HG03280 (cell line): ENCODE measurements at regions not wholly inside any gene's neighbourhood (a gene's known extent, or its start where the extent isn't known, plus 50 kb on each side); places are given as distances from the start of the nearest gene placed in this dataset.
A peak's percentile ranks its signal among the peaks of the same experiment; 100 is the strongest.

Source experiments
- ATAC-seq: cut with Tn5 transposase; IDR thresholded peaks from one replicate; pipeline ENCODE4 v1.9.1; 2021; ENCODE audit warnings: mild to moderate bottlenecking, moderate library complexity; ENCODE audit not compliant: unreplicated experiment

- no peak for ATAC-seq
Measured at GRCh38 chr20:6831461-6831860, 64.0 kb downstream of the BMP2 start.

GRCh38 chr20:6832811-6833210 lies 65.3 kb downstream of the BMP2 start:
- ATAC-seq = no peak

GRCh38 chr20:6835609-6836008 lies 68.1 kb downstream of the BMP2 start:
- ATAC-seq = no peak

- no peak for ATAC-seq
Measured at GRCh38 chr20:6836821-6837374, 69.4 kb downstream of the BMP2 start.

GRCh38 chr20:6837730-6838129 lies 70.2 kb downstream of the BMP2 start:
- ATAC-seq = no peak

GRCh38 chr20:6838181-6838826 lies 70.8 kb downstream of the BMP2 start:
- peak; percentile 60 for ATAC-seq

- ATAC-seq = no peak
Measured at GRCh38 chr20:6841128-6841527, 73.6 kb downstream of the BMP2 start.

GRCh38 chr20:6845141-6845540 lies 77.7 kb downstream of the BMP2 start:
- ATAC-seq = no peak

- no peak for ATAC-seq
Measured at GRCh38 chr20:6848041-6848440, 80.6 kb downstream of the BMP2 start.

- no peak for ATAC-seq
Measured at GRCh38 chr20:6848992-6849391, 81.5 kb downstream of the BMP2 start.

GRCh38 chr20:6851136-6851535 lies 83.7 kb downstream of the BMP2 start:
- no peak for ATAC-seq

- no peak for ATAC-seq
Measured at GRCh38 chr20:6852478-6852877, 85.0 kb downstream of the BMP2 start.

- no peak for ATAC-seq
Measured at GRCh38 chr20:6855104-6855503, 87.6 kb downstream of the BMP2 start.

- no peak for ATAC-seq
Measured at GRCh38 chr20:6855796-6856195, 88.3 kb downstream of the BMP2 start.

- no peak for ATAC-seq
Measured at GRCh38 chr20:6857927-6858326, 90.4 kb downstream of the BMP2 start.

GRCh38 chr20:6863355-6863754 lies 95.9 kb downstream of the BMP2 start:
- no peak for ATAC-seq

- ATAC-seq = no peak
Measured at GRCh38 chr20:6863798-6864201, 96.3 kb downstream of the BMP2 start.

GRCh38 chr20:6864740-6865139 lies 97.3 kb downstream of the BMP2 start:
- no peak for ATAC-seq

- no peak for ATAC-seq
Measured at GRCh38 chr20:6866741-6867140, 99.3 kb downstream of the BMP2 start.

- no peak for ATAC-seq
Measured at GRCh38 chr20:6868861-6869260, 101.4 kb downstream of the BMP2 start.

GRCh38 chr20:6870559-6870958 lies 103.1 kb downstream of the BMP2 start:
- ATAC-seq = no peak

GRCh38 chr20:6877633-6878032 lies 110.1 kb downstream of the BMP2 start:
- ATAC-seq = no peak
